PC-3 (cell line): ENCODE measurements at regions not wholly inside any gene's neighbourhood (a gene's known extent, or its start where the extent isn't known, plus 50 kb on each side); places are given as distances from the start of the nearest gene placed in this dataset.

ENCODE experiments used
- CTCF ChIP-seq: fragments of 300-600 bp; sonication (generic); conservative IDR thresholded peaks from 2 replicates; pipeline ENCODE4 v1.5.1; 2017; ENCODE audit warnings: antibody characterized with exemption, low read depth, mild to moderate bottlenecking, low read length
- EZH2 ChIP-seq: fragments of 300-600 bp; sonication (generic); IDR thresholded peaks from one replicate; pipeline ENCODE4 v1.6.1; 2017; ENCODE audit warnings: antibody characterized with exemption, mild to moderate bottlenecking, low read length; ENCODE audit not compliant: unreplicated experiment
- EZH2phosphoT487 ChIP-seq: fragments of 300-600 bp; sonication (generic); IDR thresholded peaks from 2 replicates; pipeline ENCODE4 v1.6.1; 2018; ENCODE audit warnings: mild to moderate bottlenecking, antibody characterized with exemption, low read length, borderline replicate concordance

- TF ChIP-seq CTCF, result no peak
- no peak for TF ChIP-seq EZH2
- TF ChIP-seq EZH2phosphoT487, result no peak
These were observed 115.2 kb downstream of the NGF start for GRCh38 chr1:115222616-115223402.
